ENCODE measurements at regions not wholly inside any gene's neighbourhood (a gene's known extent, or its start where the extent isn't known, plus 50 kb on each side); places are given as distances from the start of the nearest gene placed in this dataset.
"Not testable (repeated sequence)": the region's sequence is repeated elsewhere in the genome, so short reads cannot be mapped to it uniquely, and the experiment has no call there.

DNA sequence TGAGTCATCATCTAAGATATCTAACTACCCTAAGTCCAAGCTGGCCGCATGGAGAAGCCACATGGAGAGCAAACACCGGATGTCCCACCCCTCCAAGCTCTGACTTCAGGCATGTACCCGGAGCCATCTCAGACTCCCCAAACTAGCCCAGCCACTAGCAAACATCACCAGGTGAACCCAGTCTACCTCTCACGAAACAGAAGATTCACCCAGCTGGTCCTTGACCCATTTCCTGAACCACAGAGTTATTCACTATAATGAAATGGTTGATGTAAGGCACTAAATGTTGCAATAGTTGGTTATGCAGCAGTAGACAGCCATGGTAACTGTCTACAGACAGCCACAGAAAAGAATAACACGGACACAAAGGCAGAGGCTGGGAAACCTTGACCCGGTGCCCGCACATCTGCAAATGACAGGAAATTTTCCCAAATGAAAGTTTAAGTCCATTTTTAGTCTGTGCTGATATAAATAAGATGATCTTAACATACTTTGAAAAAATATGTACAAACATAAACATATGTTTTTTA lies 265.5 kb upstream of the ATP10A start:
- Mint-ChIP-seq H3K9me3 (no peaks in the 10 kb centered on the region), H3K4me3 (no peak overlapping the region), H3K36me3 (ENCODE audit: low read depth) (no peaks in the 10 kb centered on the region), H3K27ac (no peak overlapping the region), H3K4me1 (ENCODE audit: low read depth) (no peaks in the 10 kb centered on the region), H3K27me3 (ENCODE audit: low read depth) (peaks cover 15% of the 10 kb centered on the region)
- DNase-seq, result no peak
- CTCF ChIA-PET, result no interaction called here
- intact Hi-C loops (cut with micrococcal nuclease), result no loop called here

DNA sequence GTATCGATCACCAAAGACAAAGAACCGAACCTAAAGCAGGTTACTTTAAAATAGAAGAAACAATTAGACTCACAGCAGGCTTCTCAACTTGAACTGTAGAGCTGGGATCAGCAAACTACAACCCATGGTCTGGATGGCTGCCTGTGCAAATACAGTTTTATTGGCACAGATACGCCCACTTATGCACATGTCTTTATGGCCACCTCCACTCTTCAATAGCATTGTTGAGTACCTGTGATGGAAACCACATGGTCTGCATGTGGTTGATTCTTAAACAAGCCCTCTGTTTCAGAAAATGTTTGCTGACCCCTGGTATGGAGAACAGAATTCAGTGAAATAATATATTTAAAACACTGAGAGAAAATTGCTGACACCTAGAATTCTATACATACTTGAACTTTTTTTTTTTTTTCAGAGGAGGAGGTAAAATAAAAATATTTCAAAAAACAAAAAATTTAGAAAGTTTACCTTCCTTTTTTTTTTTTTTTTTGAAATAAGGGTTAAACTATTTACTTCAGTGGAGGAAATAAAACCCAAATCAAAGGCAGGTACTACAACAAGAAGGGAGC lies 263.8 kb upstream of the ATP10A start:
- no peak for DNase-seq
- intact Hi-C loops (cut with micrococcal nuclease), result no loop called here
- no peak overlapping the region for H3K27ac Mint-ChIP-seq
- CTCF ChIA-PET, result interaction anchor here (1.4 kb wide), 1 partner anchor 130 kb away, joined by 5 read pairs; no protein-coding TSS in a partner anchor
- H3K4me3 Mint-ChIP-seq, result no peak overlapping the region
- H3K9me3 Mint-ChIP-seq, result no peaks in the 10 kb centered on the region
- H3K27me3 Mint-ChIP-seq (ENCODE audit: low read depth), result peaks cover 14% of the 10 kb centered on the region
- H3K36me3 Mint-ChIP-seq (ENCODE audit: low read depth), result no peaks in the 10 kb centered on the region
- no peaks in the 10 kb centered on the region for H3K4me1 Mint-ChIP-seq (ENCODE audit: low read depth)

GRCh38 chr15:26126070-26126469 lies 262.9 kb upstream of the ATP10A start:
- H3K4me1 Mint-ChIP-seq (ENCODE audit: low read depth), result no peaks in the 10 kb centered on the region
- no peak overlapping the region for H3K27ac Mint-ChIP-seq
- H3K4me3 Mint-ChIP-seq, result no peak overlapping the region
- no peaks in the 10 kb centered on the region for H3K36me3 Mint-ChIP-seq (ENCODE audit: low read depth)
- CTCF ChIA-PET, result no interaction called here
- H3K27me3 Mint-ChIP-seq (ENCODE audit: low read depth), result peaks cover 14% of the 10 kb centered on the region
- no peaks in the 10 kb centered on the region for H3K9me3 Mint-ChIP-seq
- no peak for DNase-seq
- intact Hi-C loops (cut with micrococcal nuclease), result no loop called here

GRCh38 chr15:26125664-26126063 lies 262.5 kb upstream of the ATP10A start:
- Mint-ChIP-seq H3K27ac (no peak overlapping the region), H3K9me3 (no peaks in the 10 kb centered on the region), H3K4me3 (no peak overlapping the region), H3K4me1 (ENCODE audit: low read depth) (no peaks in the 10 kb centered on the region), H3K27me3 (ENCODE audit: low read depth) (peaks cover 14% of the 10 kb centered on the region), H3K36me3 (ENCODE audit: low read depth) (no peaks in the 10 kb centered on the region)
- CTCF ChIA-PET, result no interaction called here
- no peak for DNase-seq
- intact Hi-C loops (cut with micrococcal nuclease), result no loop called here

- H3K27me3 Mint-ChIP-seq (ENCODE audit: low read depth), result peaks cover 4% of the 10 kb centered on the region
- CTCF ChIA-PET, result no interaction called here
- H3K27ac Mint-ChIP-seq, result no peak overlapping the region
- no peaks in the 10 kb centered on the region for H3K4me1 Mint-ChIP-seq (ENCODE audit: low read depth)
- no peaks in the 10 kb centered on the region for H3K36me3 Mint-ChIP-seq (ENCODE audit: low read depth)
- DNase-seq, result no peak
- H3K4me3 Mint-ChIP-seq, result no peak overlapping the region
- intact Hi-C loops (cut with micrococcal nuclease), result no loop called here
- H3K9me3 Mint-ChIP-seq, result no peaks in the 10 kb centered on the region
Measured at GRCh38 chr15:26119322-26119721, 256.2 kb upstream of the ATP10A start.

DNA sequence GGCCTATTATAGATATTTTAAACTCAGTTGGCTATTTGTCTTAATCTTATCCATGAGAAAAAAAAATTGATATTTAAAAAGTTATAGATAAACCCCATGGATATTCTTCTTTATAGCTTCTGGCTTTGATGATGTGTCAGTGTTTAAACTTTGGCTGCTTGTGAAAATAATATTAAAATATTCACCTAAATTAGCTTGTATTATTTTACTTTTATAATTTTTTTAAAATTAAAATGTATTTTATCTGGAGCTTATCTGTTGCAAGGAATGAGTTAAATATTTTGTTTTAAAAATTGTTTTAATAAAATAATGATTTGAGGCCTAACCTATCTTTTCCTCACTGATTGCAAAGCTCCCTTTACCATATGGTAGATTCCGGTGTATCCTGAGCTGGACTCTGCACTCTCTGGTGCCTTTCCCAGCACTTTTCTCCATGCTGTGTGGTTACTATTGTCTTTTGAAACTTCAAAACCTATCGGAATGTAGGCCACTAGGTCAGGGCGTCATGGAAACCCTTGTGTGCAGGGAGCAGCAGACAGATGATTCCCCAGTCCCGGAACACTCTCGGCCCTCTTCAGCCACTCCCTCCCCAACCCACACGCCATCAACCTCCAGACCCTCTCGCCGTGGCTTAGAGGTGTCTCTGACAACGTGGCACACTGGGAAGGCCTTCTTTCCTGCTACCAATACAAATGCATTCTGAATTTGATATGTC lies 252.3 kb upstream of the ATP10A start:
- no peak overlapping the region for H3K4me3 Mint-ChIP-seq
- H3K27me3 Mint-ChIP-seq (ENCODE audit: low read depth), result peaks cover 3% of the 10 kb centered on the region
- CTCF ChIA-PET, result interaction anchor here (0.6 kb wide), 2 partner anchors 204 to 367 kb away, joined by 3 to 5 read pairs; no protein-coding TSS in a partner anchor
- no peaks in the 10 kb centered on the region for H3K4me1 Mint-ChIP-seq (ENCODE audit: low read depth)
- no peak overlapping the region for H3K27ac Mint-ChIP-seq
- DNase-seq, result no peak
- intact Hi-C loops (cut with micrococcal nuclease), result no loop called here
- H3K36me3 Mint-ChIP-seq (ENCODE audit: low read depth), result no peaks in the 10 kb centered on the region
- no peaks in the 10 kb centered on the region for H3K9me3 Mint-ChIP-seq

DNA sequence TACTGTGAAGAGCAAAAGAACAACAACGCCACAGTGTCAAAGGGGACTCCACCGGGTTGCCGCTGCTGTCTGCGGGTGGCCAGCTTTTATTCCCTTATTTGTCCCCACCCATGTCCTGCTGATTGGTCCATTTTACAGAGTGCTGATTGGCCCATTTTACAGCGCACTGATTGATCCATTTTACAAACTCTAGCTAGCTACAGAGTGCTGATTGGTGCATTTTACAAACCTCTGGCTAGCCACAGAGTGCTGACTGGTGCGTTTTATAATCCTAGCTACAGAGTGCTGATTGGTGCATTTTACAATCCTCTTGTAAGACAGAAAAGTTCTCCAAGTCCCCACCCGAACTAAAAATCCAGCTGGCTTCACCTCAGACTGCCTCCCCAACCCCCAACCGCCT lies 251.0 kb upstream of the ATP10A start:
- DNase-seq; H3K9me3 Mint-ChIP-seq; H3K4me3 Mint-ChIP-seq; intact Hi-C loops (cut with micrococcal nuclease); H3K27ac Mint-ChIP-seq; H3K36me3 Mint-ChIP-seq (ENCODE audit: low read depth); H3K27me3 Mint-ChIP-seq (ENCODE audit: low read depth); H3K4me1 Mint-ChIP-seq (ENCODE audit: low read depth): not testable (repeated sequence)
- CTCF ChIA-PET, result interaction anchor here (1.4 kb wide), 1 partner anchor 16 kb away, joined by 3 read pairs; no protein-coding TSS in a partner anchor

GRCh38 chr15:26113296-26113695 lies 250.2 kb upstream of the ATP10A start:
- no peaks in the 10 kb centered on the region for H3K4me1 Mint-ChIP-seq (ENCODE audit: low read depth)
- no peak overlapping the region for H3K4me3 Mint-ChIP-seq
- DNase-seq, result no peak
- no peak overlapping the region for H3K27ac Mint-ChIP-seq
- H3K36me3 Mint-ChIP-seq (ENCODE audit: low read depth), result no peaks in the 10 kb centered on the region
- peaks cover 3% of the 10 kb centered on the region for H3K27me3 Mint-ChIP-seq (ENCODE audit: low read depth)
- intact Hi-C loops (cut with micrococcal nuclease), result no loop called here
- CTCF ChIA-PET, result interaction anchor here (1.4 kb wide), 1 partner anchor 15 kb away, joined by 3 read pairs; no protein-coding TSS in a partner anchor
- H3K9me3 Mint-ChIP-seq, result no peaks in the 10 kb centered on the region

- H3K36me3 Mint-ChIP-seq (ENCODE audit: low read depth), result no peaks in the 10 kb centered on the region
- no peaks in the 10 kb centered on the region for H3K27me3 Mint-ChIP-seq (ENCODE audit: low read depth)
- no peak overlapping the region for H3K27ac Mint-ChIP-seq
- intact Hi-C loops (cut with micrococcal nuclease), result no loop called here
- no peak for DNase-seq
- H3K4me3 Mint-ChIP-seq, result no peak overlapping the region
- H3K4me1 Mint-ChIP-seq (ENCODE audit: low read depth), result no peaks in the 10 kb centered on the region
- H3K9me3 Mint-ChIP-seq, result peaks cover 5% of the 10 kb centered on the region
- CTCF ChIA-PET, result interaction anchor here (1.0 kb wide), 1 partner anchor 162 kb away, joined by 3 read pairs; no protein-coding TSS in a partner anchor
Measured at GRCh38 chr15:26109203-26109602, 246.1 kb upstream of the ATP10A start.

GRCh38 chr15:26106556-26106955 lies 243.4 kb upstream of the ATP10A start:
- no peak overlapping the region for H3K27ac Mint-ChIP-seq
- peaks cover 3% of the 10 kb centered on the region for H3K4me1 Mint-ChIP-seq (ENCODE audit: low read depth)
- peaks cover 5% of the 10 kb centered on the region for H3K9me3 Mint-ChIP-seq
- CTCF ChIA-PET, result no interaction called here
- H3K27me3 Mint-ChIP-seq (ENCODE audit: low read depth), result peaks cover 3% of the 10 kb centered on the region
- DNase-seq, result no peak
- intact Hi-C loops (cut with micrococcal nuclease), result no loop called here
- H3K36me3 Mint-ChIP-seq (ENCODE audit: low read depth), result no peaks in the 10 kb centered on the region
- no peak overlapping the region for H3K4me3 Mint-ChIP-seq

DNA sequence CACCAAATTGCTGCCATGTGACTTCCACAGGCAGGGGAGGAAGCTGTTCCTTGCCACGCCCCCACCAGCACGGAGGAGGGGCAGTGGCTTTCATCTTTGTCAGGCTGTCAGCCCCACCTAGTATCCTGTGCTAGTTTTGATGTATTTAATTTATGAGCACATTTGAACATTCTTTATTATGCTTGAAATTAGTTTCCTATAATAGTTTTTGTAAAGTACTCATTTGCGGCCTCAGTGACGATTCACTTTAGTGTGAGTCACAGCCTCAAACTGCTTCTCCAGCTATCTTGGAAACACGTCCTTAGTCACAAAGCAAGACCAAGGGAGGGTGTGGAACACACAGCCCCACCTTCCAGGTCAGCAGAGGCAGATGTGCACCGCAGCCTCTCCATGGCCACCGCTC lies 239.9 kb upstream of the ATP10A start:
- no peak overlapping the region for H3K27ac Mint-ChIP-seq
- H3K4me3 Mint-ChIP-seq, result no peak overlapping the region
- intact Hi-C loops (cut with micrococcal nuclease), result no loop called here
- no peak for DNase-seq
- H3K9me3 Mint-ChIP-seq, result peaks cover 5% of the 10 kb centered on the region
- CTCF ChIA-PET, result no interaction called here
- peaks cover 3% of the 10 kb centered on the region for H3K27me3 Mint-ChIP-seq (ENCODE audit: low read depth)
- H3K4me1 Mint-ChIP-seq (ENCODE audit: low read depth), result peaks cover 3% of the 10 kb centered on the region
- H3K36me3 Mint-ChIP-seq (ENCODE audit: low read depth), result no peaks in the 10 kb centered on the region

- Mint-ChIP-seq H3K27ac (no peak overlapping the region), H3K27me3 (ENCODE audit: low read depth) (peaks cover 3% of the 10 kb centered on the region), H3K4me1 (ENCODE audit: low read depth) (peaks cover 3% of the 10 kb centered on the region), H3K9me3 (peaks cover 5% of the 10 kb centered on the region), H3K4me3 (no peak overlapping the region), H3K36me3 (ENCODE audit: low read depth) (no peaks in the 10 kb centered on the region)
- no peak for DNase-seq
- intact Hi-C loops (cut with micrococcal nuclease), result no loop called here
- CTCF ChIA-PET, result no interaction called here
Measured at GRCh38 chr15:26102365-26102764, 239.2 kb upstream of the ATP10A start.

DNA sequence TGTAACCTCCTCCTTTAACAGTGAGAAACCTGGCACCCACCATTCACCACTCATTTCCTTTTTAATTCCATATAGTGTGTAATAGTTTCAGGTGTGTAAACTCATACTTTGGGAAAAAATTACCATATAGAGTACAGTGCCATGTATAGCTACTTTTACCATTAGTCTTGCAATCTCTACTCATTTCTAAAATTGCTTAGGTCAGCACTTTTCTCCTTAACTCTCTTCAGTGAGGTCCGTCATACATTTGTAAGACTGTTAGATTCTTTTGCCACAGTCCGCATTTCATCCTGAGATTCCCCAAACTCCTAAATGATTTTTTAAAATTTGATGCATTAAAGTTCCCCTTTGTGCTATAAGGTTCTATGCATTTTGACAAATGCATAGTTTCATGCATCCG lies 238.3 kb upstream of the ATP10A start:
- no peak for DNase-seq
- intact Hi-C loops (cut with micrococcal nuclease), result no loop called here
- CTCF ChIA-PET, result no interaction called here
- H3K9me3 Mint-ChIP-seq, result peaks cover 3% of the 10 kb centered on the region
- H3K27me3 Mint-ChIP-seq (ENCODE audit: low read depth), result peaks cover 3% of the 10 kb centered on the region
- H3K36me3 Mint-ChIP-seq (ENCODE audit: low read depth), result no peaks in the 10 kb centered on the region
- no peak overlapping the region for H3K4me3 Mint-ChIP-seq
- H3K27ac Mint-ChIP-seq, result no peak overlapping the region
- peaks cover 3% of the 10 kb centered on the region for H3K4me1 Mint-ChIP-seq (ENCODE audit: low read depth)
